22Rv1 (cell line): ENCODE measurements at regions not wholly inside any gene's neighbourhood (a gene's known extent, or its start where the extent isn't known, plus 50 kb on each side); places are given as distances from the start of the nearest gene placed in this dataset.

Experiments
- H3K27ac ChIP-seq: fragments of 450-650 bp; 2 replicates; pipeline ENCODE4 v1.5.1; 2017
- CTCF ChIP-seq: fragments of 450-650 bp; IDR thresholded peaks from 2 replicates; pipeline ENCODE4 v1.5.1; 2017; ENCODE audit warnings: mild to moderate bottlenecking
- ZFX ChIP-seq: fragments of 450-650 bp; IDR thresholded peaks from 2 replicates; pipeline ENCODE4 v1.6.1; 2017; ENCODE audit warnings: antibody characterized with exemption, borderline replicate concordance

DNA sequence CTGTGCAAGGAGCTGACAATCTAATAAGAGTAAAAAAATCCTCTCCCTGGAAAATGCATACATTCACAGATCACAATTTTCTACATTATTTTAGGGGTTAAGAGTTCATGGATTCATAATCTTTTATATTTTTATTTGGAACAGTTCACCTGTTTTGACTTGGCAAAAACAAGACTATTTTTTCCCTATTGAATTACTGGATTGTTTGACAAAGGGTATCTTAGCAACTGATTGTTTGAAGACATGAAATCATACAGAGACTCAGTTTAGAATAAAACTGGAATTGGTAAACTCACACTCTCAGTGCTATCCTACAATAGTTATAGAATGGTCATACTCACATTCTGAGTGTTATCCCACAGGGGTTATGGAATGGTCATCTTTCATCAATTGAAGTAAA, 358.2 kb upstream of the PTGER4 start:
- TF ChIP-seq ZFX: no peak
- no peak for TF ChIP-seq CTCF

DNA sequence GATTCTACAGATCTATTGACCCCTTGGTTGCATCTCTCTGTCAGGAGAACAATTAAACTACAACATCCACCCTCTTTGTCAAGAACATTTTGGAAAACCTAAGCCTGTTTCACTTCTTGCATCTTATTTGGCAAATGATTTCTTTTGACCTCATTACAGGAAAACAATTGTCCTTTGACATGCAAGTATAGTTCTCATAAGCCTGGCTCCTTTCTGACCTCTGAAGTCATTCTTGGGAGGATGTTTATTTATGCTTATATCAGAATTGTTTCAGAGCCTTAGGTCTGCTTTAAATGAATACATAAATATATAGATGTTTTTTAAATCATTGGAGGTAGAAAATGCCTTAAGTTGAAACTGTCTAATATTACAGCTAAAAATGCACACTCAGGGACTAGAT, 361.3 kb upstream of the PTGER4 start:
- TF ChIP-seq CTCF: no peak
- no peak for TF ChIP-seq ZFX
- no peak overlapping the region for H3K27ac ChIP-seq

More for the DNA sequence above, 358.2 kb upstream of the PTGER4 start:
- no peak overlapping the region for H3K27ac ChIP-seq

- H3K27ac ChIP-seq: no peak overlapping the region
- TF ChIP-seq ZFX (no peak), CTCF (no peak)
Observed at GRCh38 chr5:40317023-40317422, 362.7 kb upstream of the PTGER4 start.

- H3K27ac ChIP-seq: no peak overlapping the region
- TF ChIP-seq CTCF (no peak), ZFX (no peak)
Observed at GRCh38 chr5:40315126-40315525, 364.6 kb upstream of the PTGER4 start.

DNA sequence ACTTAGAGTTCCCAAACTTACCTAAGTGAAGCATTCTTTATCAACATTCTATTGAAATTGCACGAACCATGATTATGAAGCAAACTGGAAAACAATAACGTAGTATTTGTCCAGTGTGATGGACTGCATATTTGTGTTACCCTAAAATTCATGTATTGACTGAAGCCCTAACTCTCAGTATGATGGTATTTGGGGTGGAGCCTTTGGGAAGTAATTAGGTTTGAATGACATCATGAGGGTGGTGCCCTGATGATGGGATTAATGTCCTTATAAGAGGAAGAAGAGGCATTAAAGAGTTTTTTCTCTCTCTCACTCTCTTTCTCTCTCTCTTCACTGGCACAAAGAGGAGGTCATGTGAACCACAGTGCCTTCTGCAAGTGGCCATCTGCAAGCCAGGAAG, 365.4 kb upstream of the PTGER4 start:
- no peak overlapping the region for H3K27ac ChIP-seq
- no peak for TF ChIP-seq ZFX
- TF ChIP-seq CTCF: no peak

GRCh38 chr5:40312205-40312604, 367.5 kb upstream of the PTGER4 start:
- H3K27ac ChIP-seq: no peak overlapping the region
- TF ChIP-seq ZFX: no peak
- no peak for TF ChIP-seq CTCF

DNA sequence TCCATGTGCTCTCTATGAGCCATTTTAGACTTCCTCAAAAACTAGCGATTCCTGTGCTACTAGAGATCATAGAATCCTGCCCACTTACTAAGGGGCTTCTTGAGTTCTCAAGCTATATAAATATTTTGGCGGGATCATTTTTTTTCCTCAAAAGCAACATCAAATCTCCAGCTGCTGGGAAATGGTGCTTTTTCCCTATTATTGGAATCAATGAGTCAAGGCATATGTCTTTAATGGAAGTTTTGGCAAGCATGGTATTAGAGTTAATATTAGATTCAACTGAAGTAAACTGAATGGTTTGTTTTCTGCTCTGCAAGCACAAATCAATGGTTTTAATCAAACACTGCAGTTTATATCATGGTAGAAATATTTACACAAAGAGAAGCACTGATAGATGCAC, 369.9 kb upstream of the PTGER4 start:
- TF ChIP-seq CTCF (no peak), ZFX (no peak)

More for the DNA sequence above, 369.9 kb upstream of the PTGER4 start:
- no peak overlapping the region for H3K27ac ChIP-seq
